Vagina (tissue), 2 donors: ENCODE measurements at regions not wholly inside any gene's neighbourhood (a gene's known extent, or its start where the extent isn't known, plus 50 kb on each side); places are given as distances from the start of the nearest gene placed in this dataset.

Experiments
- DNase-seq, 2 donors: peaks; one replicate each; pipeline ENCODE4 v3.0.0-alpha.2; 2017; ENCODE audit errors: extremely low spot score in 2 of 2
- H3K27ac ChIP-seq: fragments of 200-600 bp; sonication (generic); one replicate; pipeline ENCODE4 v1.5.1; 2019
- H3K27me3 ChIP-seq: fragments of 200-600 bp; sonication (generic); one replicate; pipeline ENCODE4 v1.5.1; 2019
- H3K36me3 ChIP-seq, 2 donors: fragments of 200-600 bp; sonication (generic); one replicate each; pipeline ENCODE4 v1.5.1; 2017 to 2019
- H3K4me1 ChIP-seq: fragments of 200-600 bp; sonication (generic); one replicate; pipeline ENCODE4 v1.5.1; 2019
- H3K4me3 ChIP-seq, 2 donors: fragments of 200-600 bp; sonication (generic); 1 replicate in 1 of 2; 2 replicates in 1 of 2; pipeline ENCODE4 v1.5.1; 2016 to 2019
- H3K9me3 ChIP-seq: fragments of 200-600 bp; sonication (generic); one replicate; pipeline ENCODE4 v1.5.1; 2019
- POLR2A ChIP-seq, 2 donors: fragments of 450-650 bp; IDR thresholded peaks; one replicate each; pipeline ENCODE4 v1.6.1; 2017; ENCODE audit warnings: antibody characterized with exemption in 2 of 2, mild to moderate bottlenecking in 2 of 2, moderate library complexity in 2 of 2
- POLR2AphosphoS5 ChIP-seq, 2 donors: sonication (generic); formaldehyde crosslinking; IDR thresholded peaks; one replicate each; pipeline ENCODE4 v1.9.0; 2017; ENCODE audit warnings: antibody characterized with exemption in 2 of 2, mild to moderate bottlenecking in 2 of 2, low read depth in 1 of 2; ENCODE audit not compliant: insufficient read depth in 1 of 2
- intact Hi-C: fragments of 100-400 bp; cut with DNase I; formaldehyde crosslinking; loops from one replicate; pipeline ENCODE4 v1.15.1; 2023
- TF ChIP-seq, protein P1 (sequence below), 3 experiments: fragments of 450-650 bp in 2 of 3; fragments of 200-600 bp in 1 of 3; sonication (generic) in 1 of 3; IDR thresholded peaks; one replicate each; pipeline ENCODE4 v1.5.1; 2017 to 2019; ENCODE audit warnings: antibody characterized with exemption in 3 of 3, mild to moderate bottlenecking in 2 of 3, moderate library complexity in 2 of 3

DNA sequence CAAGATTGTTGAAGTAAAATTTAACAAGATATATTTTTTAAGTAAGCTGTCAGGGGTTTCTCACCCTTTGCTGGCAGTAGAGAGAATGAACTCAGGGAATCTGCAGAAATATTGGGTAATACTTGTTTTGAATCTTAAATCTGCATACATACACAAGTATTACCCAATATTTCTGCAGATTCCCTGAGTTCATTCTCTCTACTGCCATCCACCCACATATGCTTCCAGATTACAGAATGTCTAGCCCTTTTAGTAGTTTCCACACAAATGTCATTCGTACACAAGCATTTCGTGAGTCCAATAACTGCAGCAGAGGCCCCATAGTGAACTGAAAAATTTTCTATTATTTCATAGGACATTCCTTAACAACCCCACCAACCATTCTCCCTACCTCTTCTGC is 69.6 kb upstream of the TNFRSF21 start:
- intact Hi-C loops, result no loop called here
- Histone ChIP-seq H3K4me3 (no peak overlapping the region), H3K27ac (no peak overlapping the region), H3K9me3 (no peaks in the 10 kb centered on the region), H3K27me3 (no peaks in the 10 kb centered on the region), H3K4me1 (no peaks in the 10 kb centered on the region), H3K36me3 (no peaks in the 10 kb centered on the region)
- no peak for DNase-seq
- TF ChIP-seq, protein P1, sequence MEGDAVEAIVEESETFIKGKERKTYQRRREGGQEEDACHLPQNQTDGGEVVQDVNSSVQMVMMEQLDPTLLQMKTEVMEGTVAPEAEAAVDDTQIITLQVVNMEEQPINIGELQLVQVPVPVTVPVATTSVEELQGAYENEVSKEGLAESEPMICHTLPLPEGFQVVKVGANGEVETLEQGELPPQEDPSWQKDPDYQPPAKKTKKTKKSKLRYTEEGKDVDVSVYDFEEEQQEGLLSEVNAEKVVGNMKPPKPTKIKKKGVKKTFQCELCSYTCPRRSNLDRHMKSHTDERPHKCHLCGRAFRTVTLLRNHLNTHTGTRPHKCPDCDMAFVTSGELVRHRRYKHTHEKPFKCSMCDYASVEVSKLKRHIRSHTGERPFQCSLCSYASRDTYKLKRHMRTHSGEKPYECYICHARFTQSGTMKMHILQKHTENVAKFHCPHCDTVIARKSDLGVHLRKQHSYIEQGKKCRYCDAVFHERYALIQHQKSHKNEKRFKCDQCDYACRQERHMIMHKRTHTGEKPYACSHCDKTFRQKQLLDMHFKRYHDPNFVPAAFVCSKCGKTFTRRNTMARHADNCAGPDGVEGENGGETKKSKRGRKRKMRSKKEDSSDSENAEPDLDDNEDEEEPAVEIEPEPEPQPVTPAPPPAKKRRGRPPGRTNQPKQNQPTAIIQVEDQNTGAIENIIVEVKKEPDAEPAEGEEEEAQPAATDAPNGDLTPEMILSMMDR (IDR thresholded peaks at IDR 0.05), result no peak
- TF ChIP-seq POLR2AphosphoS5 (IDR thresholded peaks at IDR 0.05; ENCODE audit: insufficient read depth in 1 of 2, low read depth in 1 of 2) (no peak), POLR2A (IDR thresholded peaks at IDR 0.05) (no peak)

DNA sequence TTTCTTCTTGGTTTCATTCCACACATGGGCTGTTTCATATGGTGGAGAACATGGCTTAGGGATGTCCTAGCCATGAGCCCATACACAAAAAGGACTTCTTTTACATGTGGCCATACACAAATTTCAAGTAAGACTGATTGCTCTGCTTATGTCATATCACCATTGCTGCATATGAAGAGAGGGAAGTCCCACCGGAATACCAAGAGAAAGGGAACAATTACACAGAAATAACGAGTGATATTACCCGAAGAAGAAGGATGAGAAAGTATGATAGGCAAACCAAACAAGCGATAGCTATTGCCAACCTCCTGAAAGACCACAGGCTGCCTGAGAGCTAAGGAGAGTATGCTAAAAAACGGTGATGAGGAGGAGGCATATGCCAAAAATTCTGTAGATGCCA is 70.5 kb upstream of the TNFRSF21 start:
- intact Hi-C loops, result no loop called here
- no peak for DNase-seq
- Histone ChIP-seq H3K4me1 (no peaks in the 10 kb centered on the region), H3K27ac (no peak overlapping the region), H3K4me3 (no peak overlapping the region), H3K9me3 (no peaks in the 10 kb centered on the region), H3K27me3 (no peaks in the 10 kb centered on the region), H3K36me3 (no peaks in the 10 kb centered on the region)
- no peak for TF ChIP-seq POLR2A (IDR thresholded peaks at IDR 0.05)
- no peak for TF ChIP-seq POLR2AphosphoS5 (IDR thresholded peaks at IDR 0.05; ENCODE audit: insufficient read depth in 1 of 2, low read depth in 1 of 2)
- TF ChIP-seq, protein P1 (IDR thresholded peaks at IDR 0.05), result no peak

DNA sequence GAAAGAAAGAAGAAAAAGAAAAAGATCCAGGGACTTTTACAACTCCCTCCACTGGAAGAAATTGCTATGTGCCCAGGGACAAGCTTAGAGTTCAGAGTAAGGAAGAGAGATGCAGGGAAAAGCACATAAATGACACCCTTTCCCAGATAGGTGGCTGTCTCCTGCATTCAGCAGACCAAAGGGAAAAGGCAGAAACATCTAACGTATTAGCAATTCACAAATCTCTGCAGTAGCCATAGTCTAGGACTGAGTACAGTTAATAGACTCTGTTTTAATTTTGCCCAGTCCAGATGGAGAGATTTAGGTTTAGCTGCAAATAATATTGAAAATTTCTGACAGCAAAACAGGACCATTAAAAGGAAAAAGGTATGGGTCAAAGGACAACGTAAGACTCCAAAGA is 71.3 kb upstream of the TNFRSF21 start:
- intact Hi-C loops, result no loop called here
- no peaks in the 10 kb centered on the region for H3K36me3 ChIP-seq
- H3K4me3 ChIP-seq, result no peak overlapping the region
- TF ChIP-seq POLR2A (IDR thresholded peaks at IDR 0.05) (no peak), POLR2AphosphoS5 (IDR thresholded peaks at IDR 0.05; ENCODE audit: insufficient read depth in 1 of 2, low read depth in 1 of 2) (no peak)
- TF ChIP-seq, protein P1 (IDR thresholded peaks at IDR 0.05), result no peak
- no peak for DNase-seq
- no peaks in the 10 kb centered on the region for H3K4me1 ChIP-seq
- H3K27ac ChIP-seq, result no peak overlapping the region
- H3K27me3 ChIP-seq, result no peaks in the 10 kb centered on the region
- no peaks in the 10 kb centered on the region for H3K9me3 ChIP-seq

DNA sequence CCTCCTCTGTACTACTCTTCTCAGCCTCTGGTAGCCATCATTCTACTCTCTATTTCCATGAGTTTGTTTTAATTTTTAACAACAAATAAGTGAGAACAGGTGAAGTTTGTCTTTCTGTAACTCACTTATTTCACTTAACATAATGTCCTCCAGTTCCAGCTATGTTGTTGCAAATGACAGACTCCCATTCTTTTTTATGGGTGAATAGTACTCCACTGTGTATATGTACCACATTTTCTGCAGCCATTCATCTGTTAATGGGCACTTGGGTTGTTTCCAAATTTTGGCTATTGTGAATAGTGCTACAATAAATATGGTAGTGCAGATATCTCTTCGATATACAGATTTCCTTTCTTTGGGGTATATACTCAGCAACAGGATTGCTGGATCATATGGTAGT is 73.7 kb upstream of the TNFRSF21 start:
- H3K9me3 ChIP-seq, result no peaks in the 10 kb centered on the region
- no peaks in the 10 kb centered on the region for H3K27me3 ChIP-seq
- intact Hi-C loops, result no loop called here
- no peak for DNase-seq
- no peak overlapping the region for H3K4me3 ChIP-seq
- no peaks in the 10 kb centered on the region for H3K36me3 ChIP-seq
- TF ChIP-seq POLR2A (IDR thresholded peaks at IDR 0.05) (no peak), POLR2AphosphoS5 (IDR thresholded peaks at IDR 0.05; ENCODE audit: insufficient read depth in 1 of 2, low read depth in 1 of 2) (no peak)
- TF ChIP-seq, protein P1 (IDR thresholded peaks at IDR 0.05), result no peak
- H3K27ac ChIP-seq, result no peak overlapping the region
- no peaks in the 10 kb centered on the region for H3K4me1 ChIP-seq

DNA sequence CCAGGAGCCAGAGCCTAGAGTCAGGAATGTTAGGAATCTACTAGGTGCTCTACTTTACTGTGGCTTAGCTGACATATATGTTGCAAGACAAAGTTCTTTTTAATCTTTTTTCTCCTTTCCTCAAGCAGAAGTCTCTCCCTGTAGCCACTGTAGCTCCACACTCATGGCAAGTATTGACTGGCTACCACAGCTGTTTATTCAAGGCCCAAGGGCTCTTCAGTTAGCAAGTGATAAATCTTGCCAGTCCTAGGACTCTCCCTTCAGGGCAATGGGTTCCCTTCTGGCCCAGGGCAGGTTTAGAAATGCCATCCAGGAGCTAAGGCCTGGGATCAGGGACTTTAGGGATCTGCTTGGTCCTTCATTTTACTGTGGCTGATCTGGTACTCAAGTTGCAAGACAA is 82.0 kb upstream of the TNFRSF21 start:
- no peak overlapping the region for H3K27ac ChIP-seq
- no peak overlapping the region for H3K4me3 ChIP-seq
- TF ChIP-seq, protein P1 (IDR thresholded peaks at IDR 0.05), result no peak
- TF ChIP-seq POLR2AphosphoS5 (IDR thresholded peaks at IDR 0.05; ENCODE audit: insufficient read depth in 1 of 2, low read depth in 1 of 2) (no peak), POLR2A (IDR thresholded peaks at IDR 0.05) (no peak)
- H3K9me3 ChIP-seq, result no peaks in the 10 kb centered on the region
- intact Hi-C loops, result no loop called here
- no peak for DNase-seq
- no peaks in the 10 kb centered on the region for H3K36me3 ChIP-seq
- no peaks in the 10 kb centered on the region for H3K4me1 ChIP-seq
- no peaks in the 10 kb centered on the region for H3K27me3 ChIP-seq
